ENCODE measurements at regions not wholly inside any gene's neighbourhood (a gene's known extent, or its start where the extent isn't known, plus 50 kb on each side); places are given as distances from the start of the nearest gene placed in this dataset.

- no peak overlapping the region for H3K4me3 ChIP-seq (ENCODE audit: severe bottlenecking)
- no peak for DNase-seq (ENCODE audit: low spot score)
- no peaks in the 10 kb centered on the region for H3K27me3 ChIP-seq (ENCODE audit: insufficient read depth, poor library complexity, severe bottlenecking)
- no peak overlapping the region for H3K27ac ChIP-seq (ENCODE audit: poor library complexity, severe bottlenecking)
- H3K36me3 ChIP-seq (ENCODE audit: low read depth): no peaks in the 10 kb centered on the region
- peaks cover 11% of the 10 kb centered on the region for H3K4me1 ChIP-seq (ENCODE audit: insufficient read depth, poor library complexity, severe bottlenecking)
- no peak for TF ChIP-seq CTCF (IDR thresholded peaks at IDR 0.05; ENCODE audit: poor library complexity, severe bottlenecking)
- ATAC-seq (ENCODE audit: low read depth): peak; percentile 36; the same call in 1 of the 3 replicates
- no peaks in the 10 kb centered on the region for H3K9me3 ChIP-seq (ENCODE audit: severe bottlenecking)
Measured at GRCh38 chr1:234932511-234933430, 195.9 kb downstream of the TOMM20 start.

- H3K36me3 ChIP-seq (ENCODE audit: low read depth): no peaks in the 10 kb centered on the region
- H3K4me3 ChIP-seq (ENCODE audit: severe bottlenecking): no peak overlapping the region
- DNase-seq (ENCODE audit: low spot score) (no peak), ATAC-seq (ENCODE audit: low read depth) (no peak)
- peaks cover 11% of the 10 kb centered on the region for H3K4me1 ChIP-seq (ENCODE audit: insufficient read depth, poor library complexity, severe bottlenecking)
- H3K27ac ChIP-seq (ENCODE audit: poor library complexity, severe bottlenecking): no peak overlapping the region
- TF ChIP-seq CTCF (IDR thresholded peaks at IDR 0.05; ENCODE audit: poor library complexity, severe bottlenecking): no peak
- no peaks in the 10 kb centered on the region for H3K27me3 ChIP-seq (ENCODE audit: insufficient read depth, poor library complexity, severe bottlenecking)
- H3K9me3 ChIP-seq (ENCODE audit: severe bottlenecking): no peaks in the 10 kb centered on the region
Measured at GRCh38 chr1:234932106-234932505, 196.5 kb downstream of the TOMM20 start.

GRCh38 chr1:234931404-234931973, 197.1 kb downstream of the TOMM20 start:
- Histone ChIP-seq H3K4me3 (ENCODE audit: severe bottlenecking) (no peak overlapping the region), H3K36me3 (ENCODE audit: low read depth) (no peaks in the 10 kb centered on the region), H3K4me1 (ENCODE audit: insufficient read depth, poor library complexity, severe bottlenecking) (peaks cover 12% of the 10 kb centered on the region), H3K27me3 (ENCODE audit: insufficient read depth, poor library complexity, severe bottlenecking) (no peaks in the 10 kb centered on the region), H3K27ac (ENCODE audit: poor library complexity, severe bottlenecking) (no peak overlapping the region), H3K9me3 (ENCODE audit: severe bottlenecking) (no peaks in the 10 kb centered on the region)
- DNase-seq (ENCODE audit: low spot score): no peak
- no peak for TF ChIP-seq CTCF (IDR thresholded peaks at IDR 0.05; ENCODE audit: poor library complexity, severe bottlenecking)
- ATAC-seq (ENCODE audit: low read depth): no peak

- Histone ChIP-seq H3K27ac (ENCODE audit: poor library complexity, severe bottlenecking) (no peak overlapping the region), H3K36me3 (ENCODE audit: low read depth) (no peaks in the 10 kb centered on the region), H3K4me1 (ENCODE audit: insufficient read depth, poor library complexity, severe bottlenecking) (peaks cover 18% of the 10 kb centered on the region), H3K27me3 (ENCODE audit: insufficient read depth, poor library complexity, severe bottlenecking) (no peaks in the 10 kb centered on the region), H3K9me3 (ENCODE audit: severe bottlenecking) (no peaks in the 10 kb centered on the region), H3K4me3 (ENCODE audit: severe bottlenecking) (no peak overlapping the region)
- DNase-seq (ENCODE audit: low spot score) (no peak), ATAC-seq (ENCODE audit: low read depth) (no peak)
- TF ChIP-seq CTCF (IDR thresholded peaks at IDR 0.05; ENCODE audit: poor library complexity, severe bottlenecking): no peak
Measured at GRCh38 chr1:234929369-234929768, 199.3 kb downstream of the TOMM20 start.

GRCh38 chr1:234928642-234929041, 200.0 kb downstream of the TOMM20 start:
- ATAC-seq (ENCODE audit: low read depth) (no peak), DNase-seq (ENCODE audit: low spot score) (no peak)
- no peak for TF ChIP-seq CTCF (IDR thresholded peaks at IDR 0.05; ENCODE audit: poor library complexity, severe bottlenecking)
- no peaks in the 10 kb centered on the region for H3K27me3 ChIP-seq (ENCODE audit: insufficient read depth, poor library complexity, severe bottlenecking)
- H3K9me3 ChIP-seq (ENCODE audit: severe bottlenecking): no peaks in the 10 kb centered on the region
- no peaks in the 10 kb centered on the region for H3K36me3 ChIP-seq (ENCODE audit: low read depth)
- peaks cover 17% of the 10 kb centered on the region for H3K4me1 ChIP-seq (ENCODE audit: insufficient read depth, poor library complexity, severe bottlenecking)
- no peak overlapping the region for H3K27ac ChIP-seq (ENCODE audit: poor library complexity, severe bottlenecking)
- no peak overlapping the region for H3K4me3 ChIP-seq (ENCODE audit: severe bottlenecking)
